ENCODE measurements at regions not wholly inside any gene's neighbourhood (a gene's known extent, or its start where the extent isn't known, plus 50 kb on each side); places are given as distances from the start of the nearest gene placed in this dataset. TPM values are rescaled to one million over a fixed set of nuclear protein-coding genes. Genes with fewer than 3 reads are reported as not detected.

DNA sequence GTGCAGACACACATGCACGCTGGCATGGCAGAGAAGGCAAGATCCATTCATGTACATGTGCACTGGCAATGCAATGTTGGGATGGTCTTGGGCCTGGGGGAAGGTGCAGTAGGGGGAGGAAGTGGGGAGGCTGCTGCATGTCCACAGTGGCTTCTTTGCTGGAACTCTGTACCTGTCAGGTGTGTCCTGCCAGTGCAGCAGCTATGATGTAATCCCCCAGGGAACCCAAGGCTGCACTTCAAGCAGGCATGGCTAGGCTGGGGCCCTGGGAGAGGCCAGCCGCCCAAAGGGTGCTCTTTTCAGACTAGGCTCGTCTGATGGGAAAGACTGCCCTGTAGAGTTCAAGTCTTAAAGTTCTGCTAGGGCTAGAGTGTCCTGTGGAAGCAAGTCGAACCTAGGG, 1304.0 kb downstream of the FAM133A start:
- no peak overlapping the region for H2BK15ac ChIP-seq (ENCODE audit: low read length)
- H3K18ac ChIP-seq (ENCODE audit: low read length) = no peak overlapping the region
- H4K91ac ChIP-seq (ENCODE audit: low read depth, low read length, poor library complexity) = no peak overlapping the region
- no peaks in the 10 kb centered on the region for H3K9me3 ChIP-seq (replicated peaks in 1 of 2; ENCODE audit: control insufficient read depth in 2 of 2, insufficient read depth in 1 of 2, low read depth in 1 of 2, low read length in 2 of 2)
- DNase-seq (ENCODE audit: low spot score) = no peak
- no peaks in the 10 kb centered on the region for H3K36me3 ChIP-seq (replicated peaks in 1 of 2; ENCODE audit: control insufficient read depth in 2 of 2, insufficient read depth in 2 of 2, low read length in 2 of 2)
- no peak overlapping the region for H3K9ac ChIP-seq (ENCODE audit: low read depth, low read length, poor library complexity)
- H3K27me3 ChIP-seq (ENCODE audit: control insufficient read depth in 3 of 3, insufficient read depth in 3 of 3, low read depth in 1 of 3, low read length in 3 of 3) = no peaks in the 10 kb centered on the region
- H3K4me3 ChIP-seq (ENCODE audit: low read length in 2 of 2) = no peak overlapping the region
- H3K4ac ChIP-seq (ENCODE audit: low read length) = no peak overlapping the region
- H2BK12ac ChIP-seq (ENCODE audit: low read length) = no peak overlapping the region
- no peak overlapping the region for H2BK120ac ChIP-seq (ENCODE audit: low read depth, low read length)
- H3K4me1 ChIP-seq (ENCODE audit: control insufficient read depth in 2 of 2, insufficient read depth in 1 of 2, low read depth in 1 of 2, low read length in 2 of 2) = no peaks in the 10 kb centered on the region
- H2AK5ac ChIP-seq (ENCODE audit: low read depth, low read length) = no peak overlapping the region
- no peak overlapping the region for H3K14ac ChIP-seq (ENCODE audit: low read length)
- no peak overlapping the region for H4K8ac ChIP-seq (ENCODE audit: low read depth, low read length)
- H3K4me2 ChIP-seq (ENCODE audit: insufficient read depth, low read length, poor library complexity, severe bottlenecking) = peak overlapping the region; percentile 11
- no peaks in the 10 kb centered on the region for H3K79me1 ChIP-seq (ENCODE audit: low read depth, low read length)
- no CpG with 5 or more reads among the region's 4 CpGs for WGBS, 2 donors (ENCODE audit: extremely low coverage in 2 of 2, insufficient read length in 2 of 2, insufficient replicate concordance in 1 of 2)
- H2AFZ ChIP-seq (ENCODE audit: low read length) = no peak overlapping the region
- H3K23ac ChIP-seq (ENCODE audit: low read depth, low read length, poor library complexity) = no peak overlapping the region
- no peak overlapping the region for H3K27ac ChIP-seq (replicated peaks; ENCODE audit: low read length)
- no peak overlapping the region for H2BK5ac ChIP-seq (ENCODE audit: low read length)

Small RNAs in the stretch of these regions (small RNA-seq; reads per million reads assigned to genes)
- gene RF00019 (ENCODE audit: insufficient read depth) = not detected
